MCF 10A (cell line): ENCODE measurements at regions not wholly inside any gene's neighbourhood (a gene's known extent, or its start where the extent isn't known, plus 50 kb on each side); places are given as distances from the start of the nearest gene placed in this dataset.

ENCODE experiments used
- BruUV-seq: library from RNA; stranded (reverse); fragments of 400-500 nt; replicated peaks from 2 replicates; lab custom pipeline; 2021; lab: Mats Ljungman, UMichigan
- CTCF ChIA-PET: fragments of 300-600 bp; sonication (Branson Sonifier 250); formaldehyde crosslinking; extraction: SDS; loops from one replicate; lab custom pipeline; 2021; ENCODE audit warnings: antibody characterized with exemption, inconsistent platforms; lab: Yijun Ruan, JAX
- POLR2A ChIA-PET: fragments of 300-600, 350-650 bp; sonication (Branson Sonifier 250); formaldehyde crosslinking; extraction: SDS; loops from one replicate; lab custom pipeline; 2020; ENCODE audit warnings: antibody characterized with exemption, inconsistent platforms; lab: Yijun Ruan, JAX
- DNase-seq: peaks from one replicate; pipeline ENCODE4 v3.0.0-alpha.2; 2018; ENCODE audit not compliant: unreplicated experiment
- H3K27ac Mint-ChIP-seq: one replicate; pipeline ENCODE4 v1.8.0; 2022; ENCODE audit warnings: mild to moderate bottlenecking, low read depth, mixed read lengths; ENCODE audit not compliant: unreplicated experiment
- H3K27me3 Mint-ChIP-seq: one replicate; pipeline ENCODE4 v1.8.0; 2022; ENCODE audit warnings: mixed read lengths; ENCODE audit not compliant: insufficient read depth, unreplicated experiment
- H3K36me3 Mint-ChIP-seq: one replicate; pipeline ENCODE4 v1.8.0; 2022; ENCODE audit warnings: mild to moderate bottlenecking, moderate library complexity, mixed read lengths; ENCODE audit not compliant: insufficient read depth, unreplicated experiment
- H3K4me1 Mint-ChIP-seq: one replicate; pipeline ENCODE4 v1.8.0; 2022; ENCODE audit warnings: mixed read lengths; ENCODE audit not compliant: insufficient read depth, unreplicated experiment
- H3K4me3 Mint-ChIP-seq: one replicate; pipeline ENCODE4 v1.8.0; 2022; ENCODE audit warnings: mild to moderate bottlenecking, moderate library complexity, mixed read lengths; ENCODE audit not compliant: unreplicated experiment
- H3K9me3 Mint-ChIP-seq: one replicate; pipeline ENCODE4 v1.8.0; 2022; ENCODE audit warnings: mixed read lengths; ENCODE audit not compliant: unreplicated experiment
- intact Hi-C: fragments of 100-400 bp; cut with micrococcal nuclease; formaldehyde crosslinking; loops from 2 replicates; pipeline ENCODE4 v1.14.1; 2022
- TF ChIP-seq, protein P1 (sequence below): fragments of 200-600 bp; IDR thresholded peaks from one replicate; pipeline ENCODE4 v1.8.0; 2022; ENCODE audit warnings: antibody characterized with exemption, mild to moderate bottlenecking; ENCODE audit not compliant: unreplicated experiment

DNA sequence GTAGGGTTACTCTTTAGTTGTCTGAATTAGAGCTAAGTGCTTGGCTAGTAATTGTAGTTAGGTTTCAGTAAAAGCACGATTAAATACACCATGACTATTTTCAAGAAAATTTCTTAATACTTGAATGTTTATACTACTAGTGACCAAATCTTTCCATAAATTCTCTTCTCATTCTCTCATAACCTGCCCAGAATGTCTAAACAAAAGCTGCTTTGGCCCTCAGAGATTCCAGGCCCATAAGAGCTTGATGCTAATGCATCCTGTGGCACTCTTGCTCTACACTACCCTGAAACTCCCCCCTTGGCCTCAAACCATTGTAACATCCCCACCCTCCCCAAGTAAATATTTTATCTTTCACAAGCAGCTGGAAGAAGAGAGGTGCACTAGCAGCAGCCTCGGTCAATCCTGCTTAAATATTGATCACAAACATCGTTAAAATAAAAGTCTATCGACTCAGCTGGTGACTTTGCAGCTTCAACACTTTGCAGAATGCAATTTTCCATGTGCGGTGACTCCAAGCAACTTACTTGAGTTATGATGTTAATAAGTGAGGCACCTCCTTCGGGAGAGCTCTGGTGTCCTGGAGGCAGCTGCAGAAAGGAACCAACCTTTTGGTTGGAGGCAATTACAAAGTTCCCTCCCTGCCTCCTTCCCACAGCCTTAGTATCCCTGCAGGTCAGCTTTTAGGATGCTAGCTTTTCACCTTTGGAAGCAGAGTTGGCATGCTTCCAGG, 315.6 kb upstream of the PLXNA2 start:
- ChIA-PET POLR2A (interaction anchor here (0.6 to 1.7 kb wide), 2 partner anchors 9 to 196 kb away, joined by 3 read pairs; no protein-coding TSS in a partner anchor), CTCF (interaction anchor here (0.9 to 1.7 kb wide), 5 partner anchors 9 to 648 kb away, joined by 3 to 8 read pairs (median 4); no protein-coding TSS in a partner anchor)
- TF ChIP-seq, protein P1, sequence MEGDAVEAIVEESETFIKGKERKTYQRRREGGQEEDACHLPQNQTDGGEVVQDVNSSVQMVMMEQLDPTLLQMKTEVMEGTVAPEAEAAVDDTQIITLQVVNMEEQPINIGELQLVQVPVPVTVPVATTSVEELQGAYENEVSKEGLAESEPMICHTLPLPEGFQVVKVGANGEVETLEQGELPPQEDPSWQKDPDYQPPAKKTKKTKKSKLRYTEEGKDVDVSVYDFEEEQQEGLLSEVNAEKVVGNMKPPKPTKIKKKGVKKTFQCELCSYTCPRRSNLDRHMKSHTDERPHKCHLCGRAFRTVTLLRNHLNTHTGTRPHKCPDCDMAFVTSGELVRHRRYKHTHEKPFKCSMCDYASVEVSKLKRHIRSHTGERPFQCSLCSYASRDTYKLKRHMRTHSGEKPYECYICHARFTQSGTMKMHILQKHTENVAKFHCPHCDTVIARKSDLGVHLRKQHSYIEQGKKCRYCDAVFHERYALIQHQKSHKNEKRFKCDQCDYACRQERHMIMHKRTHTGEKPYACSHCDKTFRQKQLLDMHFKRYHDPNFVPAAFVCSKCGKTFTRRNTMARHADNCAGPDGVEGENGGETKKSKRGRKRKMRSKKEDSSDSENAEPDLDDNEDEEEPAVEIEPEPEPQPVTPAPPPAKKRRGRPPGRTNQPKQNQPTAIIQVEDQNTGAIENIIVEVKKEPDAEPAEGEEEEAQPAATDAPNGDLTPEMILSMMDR: no peak
- intact Hi-C loops: no loop called here
- no peak overlapping the region for H3K27ac Mint-ChIP-seq
- H3K4me1 Mint-ChIP-seq: peaks cover 6% of the 10 kb centered on the region
- H3K4me3 Mint-ChIP-seq: no peak overlapping the region
- BruUV-seq: no TSS peak
- no peaks in the 10 kb centered on the region for H3K9me3 Mint-ChIP-seq
- DNase-seq: no peak
- H3K36me3 Mint-ChIP-seq: no peaks in the 10 kb centered on the region
- H3K27me3 Mint-ChIP-seq: no peaks in the 10 kb centered on the region

DNA sequence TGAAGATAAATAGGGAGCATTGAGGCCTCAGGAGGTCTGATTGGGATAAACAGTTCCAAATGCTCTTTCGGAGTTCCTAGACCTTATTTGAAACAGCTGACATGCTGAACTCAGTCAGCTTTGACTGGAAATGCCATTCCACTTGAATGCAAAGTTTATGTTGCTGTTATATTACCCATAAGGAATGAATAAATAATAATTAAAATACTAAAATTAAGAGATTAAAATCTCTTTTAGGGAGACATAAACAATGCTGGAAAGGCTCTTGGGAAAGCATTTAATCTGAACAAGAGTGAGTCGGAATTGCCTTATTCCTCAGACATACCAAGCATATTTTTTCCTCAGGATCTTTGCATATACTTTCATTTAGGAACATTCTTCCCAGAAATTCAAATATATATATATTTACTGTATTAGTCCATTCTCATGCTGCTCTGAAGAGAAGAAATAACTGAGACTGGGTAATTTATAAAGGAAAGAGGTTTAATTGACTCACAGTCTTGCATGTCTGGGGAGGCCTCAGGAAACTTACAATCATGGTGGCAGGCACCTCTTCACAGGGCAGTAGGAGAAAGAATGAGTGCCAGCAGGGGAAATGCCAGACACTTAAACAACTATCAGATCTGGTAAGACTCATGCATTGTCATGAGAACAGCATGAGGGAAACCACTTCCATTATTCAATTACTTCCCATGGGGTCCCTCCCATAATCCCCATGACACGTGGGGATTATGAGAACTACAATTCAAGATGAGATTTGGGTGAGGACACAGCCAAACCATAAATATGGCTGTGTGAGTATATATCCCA, 318.2 kb upstream of the PLXNA2 start:
- H3K36me3 Mint-ChIP-seq: no peaks in the 10 kb centered on the region
- H3K27me3 Mint-ChIP-seq: no peaks in the 10 kb centered on the region
- H3K27ac Mint-ChIP-seq: no peak overlapping the region
- POLR2A ChIA-PET: interaction anchor here (0.6 to 0.8 kb wide), 2 partner anchors 23 to 1005 kb away, joined by 3 read pairs; no protein-coding TSS in a partner anchor
- BruUV-seq: no TSS peak
- H3K4me1 Mint-ChIP-seq: no peaks in the 10 kb centered on the region
- CTCF ChIA-PET: interaction anchor here (1.1 to 1.2 kb wide), 2 partner anchors 11 to 22 kb away, joined by 3 read pairs; no protein-coding TSS in a partner anchor
- no peak for DNase-seq
- intact Hi-C loops: no loop called here
- no peak overlapping the region for H3K4me3 Mint-ChIP-seq
- TF ChIP-seq, protein P1: no peak
- H3K9me3 Mint-ChIP-seq: no peaks in the 10 kb centered on the region

DNA sequence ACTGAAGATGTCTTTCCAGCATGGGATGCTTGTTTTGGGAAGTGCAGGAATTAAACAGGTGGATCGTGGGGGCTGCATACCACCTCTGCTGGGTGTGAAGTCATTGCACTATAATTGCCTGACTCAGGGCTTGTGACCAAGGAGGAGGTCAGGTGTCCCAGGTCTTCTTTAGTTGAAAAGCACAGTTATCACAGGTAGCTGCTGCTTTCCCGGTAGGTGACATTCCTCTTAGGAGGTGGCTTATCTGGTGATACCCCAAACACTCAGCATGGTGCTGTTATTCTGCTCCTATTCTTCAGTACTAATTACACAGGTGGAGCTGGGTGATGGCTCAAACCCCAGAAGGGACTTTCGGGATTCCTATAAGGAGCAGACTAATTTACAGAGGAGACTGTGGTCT, 320.3 kb upstream of the PLXNA2 start:
- CTCF ChIA-PET: interaction anchor here (0.6 to 1.3 kb wide), 2 partner anchors 139 to 320 kb away, joined by 4 read pairs; no protein-coding TSS in a partner anchor

More for the DNA sequence above, 320.3 kb upstream of the PLXNA2 start:
- Mint-ChIP-seq H3K9me3 (no peaks in the 10 kb centered on the region), H3K27ac (no peak overlapping the region), H3K27me3 (no peaks in the 10 kb centered on the region), H3K4me3 (no peak overlapping the region), H3K36me3 (no peaks in the 10 kb centered on the region), H3K4me1 (peaks cover 7% of the 10 kb centered on the region)
- BruUV-seq: no TSS peak
- POLR2A ChIA-PET: interaction anchor here (0.6 kb wide), 1 partner anchor 42 kb away, joined by 3 read pairs; no protein-coding TSS in a partner anchor
- TF ChIP-seq, protein P1: no peak
- intact Hi-C loops: no loop called here
- no peak for DNase-seq
